ENCODE measurements at regions not wholly inside any gene's neighbourhood (a gene's known extent, or its start where the extent isn't known, plus 50 kb on each side); places are given as distances from the start of the nearest gene placed in this dataset.

DNA sequence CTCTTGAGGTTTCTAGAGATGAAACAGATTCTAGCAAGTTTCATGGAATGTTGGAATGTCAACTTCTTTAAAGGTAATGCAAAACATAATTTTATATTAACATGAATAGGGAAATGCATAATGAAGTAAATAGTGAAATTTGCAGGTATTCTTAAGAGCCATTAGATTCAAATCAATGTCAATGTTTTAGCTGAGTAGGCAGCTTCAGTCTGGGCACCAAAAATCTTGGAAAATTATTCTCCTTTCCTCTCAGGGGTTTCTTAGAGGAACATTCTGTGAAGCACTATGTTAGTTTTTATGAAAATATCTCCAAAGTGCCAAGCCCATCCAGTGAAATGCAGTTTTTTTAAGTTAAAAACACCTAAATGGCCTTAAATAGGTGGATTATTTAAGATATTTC lies 300.8 kb downstream of the PAX1 start:
- CTCF ChIA-PET: interaction anchor here (1.7 kb wide), 1 partner anchor 10 kb away, joined by 5 read pairs; no protein-coding TSS in a partner anchor
- TF ChIP-seq, protein P1, sequence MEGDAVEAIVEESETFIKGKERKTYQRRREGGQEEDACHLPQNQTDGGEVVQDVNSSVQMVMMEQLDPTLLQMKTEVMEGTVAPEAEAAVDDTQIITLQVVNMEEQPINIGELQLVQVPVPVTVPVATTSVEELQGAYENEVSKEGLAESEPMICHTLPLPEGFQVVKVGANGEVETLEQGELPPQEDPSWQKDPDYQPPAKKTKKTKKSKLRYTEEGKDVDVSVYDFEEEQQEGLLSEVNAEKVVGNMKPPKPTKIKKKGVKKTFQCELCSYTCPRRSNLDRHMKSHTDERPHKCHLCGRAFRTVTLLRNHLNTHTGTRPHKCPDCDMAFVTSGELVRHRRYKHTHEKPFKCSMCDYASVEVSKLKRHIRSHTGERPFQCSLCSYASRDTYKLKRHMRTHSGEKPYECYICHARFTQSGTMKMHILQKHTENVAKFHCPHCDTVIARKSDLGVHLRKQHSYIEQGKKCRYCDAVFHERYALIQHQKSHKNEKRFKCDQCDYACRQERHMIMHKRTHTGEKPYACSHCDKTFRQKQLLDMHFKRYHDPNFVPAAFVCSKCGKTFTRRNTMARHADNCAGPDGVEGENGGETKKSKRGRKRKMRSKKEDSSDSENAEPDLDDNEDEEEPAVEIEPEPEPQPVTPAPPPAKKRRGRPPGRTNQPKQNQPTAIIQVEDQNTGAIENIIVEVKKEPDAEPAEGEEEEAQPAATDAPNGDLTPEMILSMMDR (IDR thresholded peaks at IDR 0.05; ENCODE audit: control extremely low read depth, extremely low read depth, low read depth, missing control alignments): no peak
- POLR2A ChIA-PET: no interaction called here
- no peak for DNase-seq (ENCODE audit: extremely low spot score)

GRCh38 chr20:22005535-22005934 lies 300.1 kb downstream of the PAX1 start:
- no peak for DNase-seq (ENCODE audit: extremely low spot score)
- ChIA-PET CTCF (interaction anchor here (1.7 kb wide), 1 partner anchor 9 kb away, joined by 5 read pairs; no protein-coding TSS in a partner anchor), POLR2A (no interaction called here)
- TF ChIP-seq, protein P1 (IDR thresholded peaks at IDR 0.05; ENCODE audit: control extremely low read depth, extremely low read depth, low read depth, missing control alignments): no peak

- TF ChIP-seq, protein P1 (IDR thresholded peaks at IDR 0.05; ENCODE audit: control extremely low read depth, extremely low read depth, low read depth, missing control alignments): no peak
- no peak for DNase-seq (ENCODE audit: extremely low spot score)
- ChIA-PET POLR2A (no interaction called here), CTCF (no interaction called here)
Observed at GRCh38 chr20:22004946-22005345, 299.5 kb downstream of the PAX1 start.

GRCh38 chr20:22003680-22004079 lies 298.2 kb downstream of the PAX1 start:
- no peak for DNase-seq (ENCODE audit: extremely low spot score)
- POLR2A ChIA-PET: no interaction called here
- TF ChIP-seq, protein P1 (IDR thresholded peaks at IDR 0.05; ENCODE audit: control extremely low read depth, extremely low read depth, low read depth, missing control alignments): no peak
- CTCF ChIA-PET: no interaction called here

DNA sequence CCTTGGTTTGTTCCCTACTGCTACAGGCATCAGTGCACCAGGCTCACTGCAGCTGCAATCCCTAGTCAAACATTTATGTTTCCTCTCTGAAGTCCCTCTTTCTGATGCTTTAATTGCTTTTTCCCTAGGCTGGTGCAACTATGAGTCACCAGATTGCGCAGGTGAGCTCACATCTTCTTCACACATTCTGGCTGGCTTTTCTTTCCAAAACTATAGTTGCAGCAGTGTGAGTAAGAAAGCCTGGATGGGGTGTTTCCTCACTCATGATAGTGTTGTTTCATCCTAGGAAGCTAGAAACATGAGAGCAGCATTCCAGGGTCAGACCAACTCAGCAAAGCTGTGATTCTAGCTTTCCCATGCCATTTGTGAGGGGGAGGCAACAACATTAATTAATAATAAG lies 296.4 kb downstream of the PAX1 start:
- DNase-seq (ENCODE audit: extremely low spot score): no peak
- POLR2A ChIA-PET: no interaction called here
- CTCF ChIA-PET: no interaction called here
- TF ChIP-seq, protein P1 (IDR thresholded peaks at IDR 0.05; ENCODE audit: control extremely low read depth, extremely low read depth, low read depth, missing control alignments): no peak

DNA sequence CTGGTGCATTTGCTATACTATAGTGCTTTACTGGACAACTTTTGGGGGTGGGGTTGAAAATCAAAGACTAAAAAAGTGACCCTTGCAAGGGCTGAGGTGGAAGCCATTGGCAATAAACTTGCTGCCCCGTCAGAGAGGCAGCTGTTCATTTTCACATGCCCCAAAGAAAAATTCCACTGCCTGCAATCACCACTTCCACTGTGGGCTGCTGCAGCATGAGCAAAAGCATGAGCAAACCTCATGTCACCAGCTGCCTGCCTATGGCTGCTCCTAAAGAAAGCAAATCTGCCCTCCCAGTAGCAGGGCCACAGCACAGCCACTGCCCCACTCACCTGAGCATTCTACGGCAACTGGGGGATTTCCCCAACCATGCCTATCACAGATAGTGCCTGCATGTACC lies 290.0 kb downstream of the PAX1 start:
- POLR2A ChIA-PET: no interaction called here
- no peak for DNase-seq (ENCODE audit: extremely low spot score)
- CTCF ChIA-PET: no interaction called here
- TF ChIP-seq, protein P1 (IDR thresholded peaks at IDR 0.05; ENCODE audit: control extremely low read depth, extremely low read depth, low read depth, missing control alignments): no peak

DNA sequence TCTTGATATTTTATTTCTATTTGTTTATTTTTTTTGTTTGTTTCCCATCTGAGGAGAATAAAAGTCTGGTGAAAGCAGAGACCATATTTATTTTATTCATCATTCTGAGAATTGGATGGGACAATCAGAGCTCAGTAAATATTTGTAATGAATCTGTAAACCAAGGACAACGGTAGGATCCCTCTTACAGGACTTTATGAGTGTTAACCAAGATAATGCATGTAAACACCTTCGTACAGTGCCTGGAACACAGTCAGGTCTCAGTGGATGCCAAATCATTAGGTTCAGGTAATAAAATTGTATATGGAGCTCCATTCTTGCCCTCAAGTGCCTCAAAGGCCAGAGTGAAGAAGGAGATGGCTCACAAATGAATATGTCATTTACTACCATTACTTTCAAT lies 288.7 kb downstream of the PAX1 start:
- ChIA-PET CTCF (no interaction called here), POLR2A (no interaction called here)
- TF ChIP-seq, protein P1 (IDR thresholded peaks at IDR 0.05; ENCODE audit: control extremely low read depth, extremely low read depth, low read depth, missing control alignments): no peak
- no peak for DNase-seq (ENCODE audit: extremely low spot score)

All from GM10248 (cell line).